GM12864 (cell line): ENCODE measurements at regions not wholly inside any gene's neighbourhood (a gene's known extent, or its start where the extent isn't known, plus 50 kb on each side); places are given as distances from the start of the nearest gene placed in this dataset.

Experiments
- DNase-seq: peaks from one replicate; pipeline ENCODE4 v3.0.0-alpha.2; 2011; ENCODE audit warnings: low read depth
- H3K4me3 ChIP-seq: 2 replicates; pipeline ENCODE4 v1.5.1; 2011; ENCODE audit warnings: mild to moderate bottlenecking, low read depth, low read length, control low read depth
- CTCF ChIP-seq: IDR thresholded peaks from 2 replicates; pipeline ENCODE4 v1.5.1; 2011; ENCODE audit warnings: low read depth, mild to moderate bottlenecking, moderate library complexity, low read length, control low read depth, inconsistent platforms; ENCODE audit errors: missing control alignments

DNA sequence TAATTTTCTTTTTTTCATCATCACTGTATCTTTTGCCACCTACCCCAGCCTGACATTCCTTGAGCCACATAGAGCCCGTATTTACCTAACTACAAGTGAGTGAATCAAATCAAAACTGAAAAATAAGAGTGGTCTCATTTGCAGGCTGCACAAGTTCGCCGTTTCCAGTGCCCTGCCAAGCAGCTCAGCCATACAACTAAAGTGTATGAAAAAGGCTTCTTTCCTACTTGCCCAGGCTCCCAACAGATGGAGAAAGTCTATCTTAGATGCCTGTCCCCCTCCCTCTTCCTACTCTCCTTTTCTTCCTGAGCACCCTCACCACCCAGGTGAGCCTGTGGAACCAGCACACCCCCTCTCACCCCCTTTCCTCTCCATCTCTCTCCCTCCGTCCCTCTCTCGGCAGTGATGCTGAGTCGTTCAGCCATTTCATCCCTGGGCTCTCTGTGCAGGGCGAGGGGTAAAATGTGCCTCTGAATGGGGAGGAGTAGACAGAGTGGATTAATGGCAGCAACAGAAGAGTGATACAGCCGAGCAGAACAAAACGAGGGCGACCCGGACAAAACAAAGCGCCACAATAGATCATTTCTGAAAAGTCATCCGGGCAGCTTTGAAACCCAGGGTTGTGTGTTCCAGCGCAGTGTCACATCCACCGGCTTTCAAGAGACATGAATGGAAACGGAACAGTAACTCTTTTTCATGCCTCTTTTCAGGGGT lies 65.0 kb upstream of the POU3F3 start:
- H3K4me3 ChIP-seq, result no peak overlapping the region
- DNase-seq, result no peak
- no peak for TF ChIP-seq CTCF

- no peak for TF ChIP-seq CTCF
- DNase-seq, result no peak
- no peak overlapping the region for H3K4me3 ChIP-seq
These were observed 63.7 kb upstream of the POU3F3 start for GRCh38 chr2:104790100-104790811.

GRCh38 chr2:104790901-104791495 lies 62.9 kb upstream of the POU3F3 start:
- no peak for DNase-seq
- no peak overlapping the region for H3K4me3 ChIP-seq
- no peak for TF ChIP-seq CTCF

DNA sequence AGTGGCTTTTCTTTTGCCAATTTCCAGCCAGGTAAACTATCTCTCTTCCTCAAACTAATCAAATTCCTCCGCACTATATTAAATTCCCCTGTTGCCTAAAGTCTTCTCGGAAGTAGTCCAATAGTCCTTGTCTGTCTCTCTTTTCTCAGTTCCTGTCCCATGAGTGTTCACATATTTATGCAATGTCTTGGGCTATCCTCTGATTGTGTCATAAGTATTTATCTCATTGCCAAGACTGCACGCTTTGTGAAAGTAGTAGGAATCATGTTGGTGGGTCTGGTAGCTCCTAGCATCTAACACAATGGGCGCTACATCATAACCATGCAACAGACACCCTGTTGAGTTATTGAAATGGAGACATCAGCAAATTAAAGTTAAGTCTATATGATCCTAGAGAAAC lies 59.9 kb upstream of the POU3F3 start:
- TF ChIP-seq CTCF, result no peak
- DNase-seq, result no peak
- H3K4me3 ChIP-seq, result no peak overlapping the region

DNA sequence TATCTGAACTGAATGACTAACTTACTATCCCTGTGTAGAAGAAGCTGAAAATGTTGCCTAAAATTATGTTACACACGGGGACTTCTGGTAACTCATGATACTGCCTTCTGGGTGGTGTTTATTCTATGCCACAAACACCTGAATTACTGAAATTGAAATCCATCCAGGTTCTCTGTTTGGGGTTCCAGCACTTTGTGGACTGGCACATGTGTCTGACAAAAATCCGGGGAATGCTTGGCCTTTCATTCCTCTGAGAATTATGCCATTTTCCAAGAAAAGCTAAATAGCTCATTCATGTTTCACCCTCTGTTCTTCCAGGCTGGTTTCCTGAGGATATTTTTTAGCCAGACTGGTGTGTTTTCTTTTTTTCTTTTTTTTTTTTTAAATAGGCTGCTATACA lies 59.5 kb upstream of the POU3F3 start:
- no peak for TF ChIP-seq CTCF
- no peak overlapping the region for H3K4me3 ChIP-seq
- no peak for DNase-seq
